ENCODE measurements at regions not wholly inside any gene's neighbourhood (a gene's known extent, or its start where the extent isn't known, plus 50 kb on each side); places are given as distances from the start of the nearest gene placed in this dataset.

DNA sequence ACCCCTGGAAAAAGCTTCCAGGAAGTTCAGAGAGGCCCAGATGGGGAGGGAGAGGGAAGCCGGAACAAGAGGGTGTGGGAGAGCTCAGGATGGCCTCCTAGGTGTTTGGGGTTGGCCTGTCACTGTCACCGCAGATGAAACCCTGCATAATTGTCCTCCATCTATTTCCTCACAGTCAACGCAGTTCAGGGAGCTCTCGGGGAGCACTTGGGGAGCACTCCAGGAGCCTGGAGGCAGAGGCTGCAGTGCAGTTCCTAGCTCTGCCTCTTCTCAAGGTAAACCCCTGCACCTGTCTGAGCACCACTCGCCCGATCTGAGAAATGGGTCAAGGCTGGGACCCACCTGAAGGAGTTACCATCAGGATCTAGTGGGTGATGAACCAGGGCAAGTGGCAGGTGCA lies 194.6 kb upstream of the LHX5 start:
- 46% methylated on average over 6 of the region's 6 CpGs for WGBS (ENCODE audit: missing lambda C conversion rate)
- H3K4me2 ChIP-seq = no peak overlapping the region
- ChIA-PET POLR2A (no interaction called here), CTCF (interaction anchor here (1.0 to 1.3 kb wide), 2 partner anchors 11 to 18 kb away, joined by 3 read pairs; no protein-coding TSS in a partner anchor)
- no peaks in the 10 kb centered on the region for H3K9me3 ChIP-seq
- DNase-seq (ENCODE audit: low read depth in 1 of 2, low spot score in 1 of 2) (no peak), ATAC-seq (no peak), FAIRE-seq (no peak)
- no peak for TF ChIP-seq PHF8 (IDR thresholded peaks at IDR 0.05; ENCODE audit: borderline replicate concordance, low read depth)
- no peak for TF ChIP-seq EHF (CRISPR knock-in tag; IDR thresholded peaks at IDR 0.05)
- TF ChIP-seq CEBPB (IDR thresholded peaks at IDR 0.05) = no peak
- no peak for TF ChIP-seq ZSCAN20 (CRISPR knock-in tag; IDR thresholded peaks at IDR 0.05)
- no peak for TF ChIP-seq NFE2L2 (conservative IDR thresholded peaks at IDR 0.05; ENCODE audit: low read length)
- TF ChIP-seq E2F6 (IDR thresholded peaks at IDR 0.05; ENCODE audit: borderline replicate concordance, low read depth) = no peak
- TF ChIP-seq POLR2A (IDR thresholded peaks at IDR 0.05; ENCODE audit: low read length) = no peak
- no peak for TF ChIP-seq JUN (IDR thresholded peaks at IDR 0.05)
- no peak for TF ChIP-seq CBX2 (IDR thresholded peaks at IDR 0.05; ENCODE audit: borderline replicate concordance, low read depth)
- TF ChIP-seq, protein P1, sequence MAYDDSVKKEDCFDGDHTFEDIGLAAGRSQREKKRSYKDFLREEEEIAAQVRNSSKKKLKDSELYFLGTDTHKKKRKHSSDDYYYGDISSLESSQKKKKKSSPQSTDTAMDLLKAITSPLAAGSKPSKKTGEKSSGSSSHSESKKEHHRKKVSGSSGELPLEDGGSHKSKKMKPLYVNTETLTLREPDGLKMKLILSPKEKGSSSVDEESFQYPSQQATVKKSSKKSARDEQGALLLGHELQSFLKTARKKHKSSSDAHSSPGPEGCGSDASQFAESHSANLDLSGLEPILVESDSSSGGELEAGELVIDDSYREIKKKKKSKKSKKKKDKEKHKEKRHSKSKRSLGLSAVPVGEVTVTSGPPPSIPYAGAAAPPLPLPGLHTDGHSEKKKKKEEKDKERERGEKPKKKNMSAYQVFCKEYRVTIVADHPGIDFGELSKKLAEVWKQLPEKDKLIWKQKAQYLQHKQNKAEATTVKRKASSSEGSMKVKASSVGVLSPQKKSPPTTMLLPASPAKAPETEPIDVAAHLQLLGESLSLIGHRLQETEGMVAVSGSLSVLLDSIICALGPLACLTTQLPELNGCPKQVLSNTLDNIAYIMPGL (CRISPR knock-in tag; IDR thresholded peaks at IDR 0.05; ENCODE audit: borderline replicate concordance) = no peak
- TF ChIP-seq, protein P2, sequence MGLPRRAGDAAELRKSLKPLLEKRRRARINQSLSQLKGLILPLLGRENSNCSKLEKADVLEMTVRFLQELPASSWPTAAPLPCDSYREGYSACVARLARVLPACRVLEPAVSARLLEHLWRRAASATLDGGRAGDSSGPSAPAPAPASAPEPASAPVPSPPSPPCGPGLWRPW (IDR thresholded peaks at IDR 0.05) = no peak
- no peak for TF ChIP-seq ESRRA (IDR thresholded peaks at IDR 0.05; ENCODE audit: borderline replicate concordance, low read length)
- no peak for TF ChIP-seq RAD21 (conservative IDR thresholded peaks at IDR 0.05 in 1 of 2, IDR thresholded peaks at IDR 0.05 in 1 of 2)
- no peak for TF ChIP-seq JUNB (IDR thresholded peaks at IDR 0.05)
- no peak for TF ChIP-seq POLR2AphosphoS2 (conservative IDR thresholded peaks at IDR 0.05; ENCODE audit: low read length)
- no peak for TF ChIP-seq ELK1 (IDR thresholded peaks at IDR 0.05; ENCODE audit: low read depth, low read length)
- no peak for TF ChIP-seq HOXB13 (CRISPR knock-in tag; IDR thresholded peaks at IDR 0.05; ENCODE audit: low read depth)
- TF ChIP-seq EHMT2 (IDR thresholded peaks at IDR 0.05; ENCODE audit: low read depth) = no peak
- no peak for TF ChIP-seq HDAC2 (IDR thresholded peaks at IDR 0.05)
- no peak overlapping the region for H3K27ac ChIP-seq
- no peak overlapping the region for H3K4me3 ChIP-seq
- H3K4me1 ChIP-seq = no peaks in the 10 kb centered on the region

DNA sequence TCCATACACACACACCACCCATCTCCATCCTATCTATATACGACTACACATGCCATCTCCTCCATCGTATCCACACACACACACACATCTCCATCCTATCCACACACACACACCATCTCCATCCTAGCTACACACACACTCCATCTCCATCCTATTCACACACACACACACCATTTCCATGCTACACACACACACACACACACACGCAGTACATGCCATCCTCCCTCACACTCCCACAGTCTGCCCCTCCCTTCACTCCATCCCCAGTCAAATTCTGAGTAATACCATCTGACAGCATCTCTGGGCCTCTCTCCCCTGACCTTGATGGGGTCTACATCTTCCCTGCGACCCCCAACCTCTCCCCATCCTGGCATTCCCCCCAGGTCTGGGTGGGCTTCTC lies 193.8 kb upstream of the LHX5 start:
- 61% methylated on average over 4 of the region's 4 CpGs for WGBS (ENCODE audit: missing lambda C conversion rate)
- DNase-seq (ENCODE audit: low read depth in 1 of 2, low spot score in 1 of 2) (no peak), FAIRE-seq (no peak), ATAC-seq (no peak)
- Histone ChIP-seq H3K4me3 (no peak overlapping the region), H3K4me1 (no peaks in the 10 kb centered on the region), H3K27ac (no peak overlapping the region), H3K4me2 (no peak overlapping the region), H3K9me3 (no peaks in the 10 kb centered on the region)
- POLR2A ChIA-PET = no interaction called here
- TF ChIP-seq GATA3 (IDR thresholded peaks at IDR 0.05; ENCODE audit: borderline replicate concordance) (no peak), JUN (IDR thresholded peaks at IDR 0.05) (no peak)
- CTCF ChIA-PET = interaction anchor here (1.0 kb wide), 1 partner anchor 17 kb away, joined by 3 read pairs; no protein-coding TSS in a partner anchor

DNA sequence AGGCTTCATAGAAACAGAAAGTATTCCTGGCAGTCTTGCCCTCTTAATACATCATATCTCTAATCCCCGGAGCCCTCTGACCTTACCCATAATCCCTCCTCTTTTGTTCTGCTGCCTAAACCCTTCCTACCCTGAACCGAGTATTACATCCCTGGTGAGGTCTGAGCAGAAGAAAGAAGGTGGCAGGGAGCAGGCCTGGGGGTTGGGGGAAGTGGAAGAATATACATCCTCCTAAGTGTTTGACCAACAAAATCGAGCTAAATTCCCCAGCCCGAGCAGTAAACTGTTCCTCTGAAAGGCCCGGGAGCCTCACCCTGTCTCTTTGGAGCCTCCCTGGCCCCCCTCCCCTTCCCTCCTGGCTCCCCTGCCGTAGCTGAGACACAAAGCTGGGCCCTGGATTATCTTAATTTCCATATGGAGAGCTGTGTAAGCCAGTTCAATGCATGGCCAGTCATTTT lies 192.6 kb upstream of the LHX5 start:
- no peak overlapping the region for H3K27ac ChIP-seq
- ATAC-seq (no peak), DNase-seq (ENCODE audit: low read depth in 1 of 2, low spot score in 1 of 2) (no peak), FAIRE-seq (no peak)
- no peaks in the 10 kb centered on the region for H3K4me1 ChIP-seq
- no peak overlapping the region for H3K4me3 ChIP-seq
- no peak overlapping the region for H3K4me2 ChIP-seq
- no peaks in the 10 kb centered on the region for H3K9me3 ChIP-seq
- WGBS (ENCODE audit: missing lambda C conversion rate) = 32% methylated on average over 6 of the region's 6 CpGs
- ChIA-PET CTCF (no interaction called here), POLR2A (no interaction called here)
- TF ChIP-seq POLR2AphosphoS2 (conservative IDR thresholded peaks at IDR 0.05; ENCODE audit: low read length) (no peak), TP53 (CRISPR knock-in tag; IDR thresholded peaks at IDR 0.05) (no peak), RCOR1 (IDR thresholded peaks at IDR 0.05; ENCODE audit: low read depth, low read length) (no peak), E2F6 (IDR thresholded peaks at IDR 0.05; ENCODE audit: borderline replicate concordance, low read depth) (no peak), FOXS1 (CRISPR knock-in tag; IDR thresholded peaks at IDR 0.05) (no peak), NR3C1 (IDR thresholded peaks at IDR 0.05) (no peak), JUNB (IDR thresholded peaks at IDR 0.05) (no peak), SREBF2 (IDR thresholded peaks at IDR 0.05) (no peak), ATOH8 (CRISPR knock-in tag; IDR thresholded peaks at IDR 0.05; ENCODE audit: low read depth) (no peak), RFX5 (IDR thresholded peaks at IDR 0.05) (no peak), HOXA7 (CRISPR knock-in tag; IDR thresholded peaks at IDR 0.05) (no peak), RAD21 (conservative IDR thresholded peaks at IDR 0.05 in 1 of 2, IDR thresholded peaks at IDR 0.05 in 1 of 2) (no peak), POLR2A (IDR thresholded peaks at IDR 0.05; ENCODE audit: low read length) (no peak), KDM1A (IDR thresholded peaks at IDR 0.05; ENCODE audit: low read depth) (no peak), ESRRA (IDR thresholded peaks at IDR 0.05; ENCODE audit: borderline replicate concordance, low read length) (no peak), CBX2 (IDR thresholded peaks at IDR 0.05; ENCODE audit: borderline replicate concordance, low read depth) (no peak)
